ENCODE measurements at regions not wholly inside any gene's neighbourhood (a gene's known extent, or its start where the extent isn't known, plus 50 kb on each side); places are given as distances from the start of the nearest gene placed in this dataset.
"Not testable (repeated sequence)": the region's sequence is repeated elsewhere in the genome, so short reads cannot be mapped to it uniquely, and the experiment has no call there.

GRCh38 chr4:93950239-93950638, 121.7 kb downstream of the ATOH1 start:
- H3K27me3 ChIP-seq (ENCODE audit: control insufficient read depth, insufficient read depth, low read length); H3K9ac ChIP-seq (ENCODE audit: low read length); H3K27ac ChIP-seq (ENCODE audit: low read length); H3K36me3 ChIP-seq (ENCODE audit: control insufficient read depth, low read depth, low read length); H3K4me3 ChIP-seq (ENCODE audit: low read length); H3K9me3 ChIP-seq (ENCODE audit: control insufficient read depth, low read depth, low read length): not testable (repeated sequence)
- H3K4me1 ChIP-seq (ENCODE audit: control insufficient read depth, low read depth, low read length) = peaks cover 21% of the 10 kb centered on the region

- Histone ChIP-seq H3K36me3 (ENCODE audit: control insufficient read depth, low read depth, low read length) (no peaks in the 10 kb centered on the region), H3K4me1 (ENCODE audit: control insufficient read depth, low read depth, low read length) (peaks cover 14% of the 10 kb centered on the region), H3K9ac (ENCODE audit: low read length) (no peak overlapping the region), H3K27me3 (ENCODE audit: control insufficient read depth, insufficient read depth, low read length) (no peaks in the 10 kb centered on the region), H3K9me3 (ENCODE audit: control insufficient read depth, low read depth, low read length) (peaks cover 10% of the 10 kb centered on the region), H3K4me3 (ENCODE audit: low read length) (no peak overlapping the region), H3K27ac (ENCODE audit: low read length) (no peak overlapping the region)
These were observed 128.6 kb downstream of the ATOH1 start for GRCh38 chr4:93957186-93957585.

GRCh38 chr4:93960450-93960849, 131.9 kb downstream of the ATOH1 start:
- H3K27ac ChIP-seq (ENCODE audit: low read length) = no peak overlapping the region
- H3K4me3 ChIP-seq (ENCODE audit: low read length) = no peak overlapping the region
- no peaks in the 10 kb centered on the region for H3K36me3 ChIP-seq (ENCODE audit: control insufficient read depth, low read depth, low read length)
- H3K9ac ChIP-seq (ENCODE audit: low read length) = no peak overlapping the region
- peaks cover 14% of the 10 kb centered on the region for H3K4me1 ChIP-seq (ENCODE audit: control insufficient read depth, low read depth, low read length)
- no peaks in the 10 kb centered on the region for H3K27me3 ChIP-seq (ENCODE audit: control insufficient read depth, insufficient read depth, low read length)
- H3K9me3 ChIP-seq (ENCODE audit: control insufficient read depth, low read depth, low read length) = no peaks in the 10 kb centered on the region

GRCh38 chr4:93960916-93961315, 132.4 kb downstream of the ATOH1 start:
- H3K9ac ChIP-seq (ENCODE audit: low read length) = no peak overlapping the region
- no peaks in the 10 kb centered on the region for H3K9me3 ChIP-seq (ENCODE audit: control insufficient read depth, low read depth, low read length)
- H3K4me3 ChIP-seq (ENCODE audit: low read length) = no peak overlapping the region
- no peaks in the 10 kb centered on the region for H3K36me3 ChIP-seq (ENCODE audit: control insufficient read depth, low read depth, low read length)
- H3K27me3 ChIP-seq (ENCODE audit: control insufficient read depth, insufficient read depth, low read length) = no peaks in the 10 kb centered on the region
- H3K27ac ChIP-seq (ENCODE audit: low read length) = no peak overlapping the region
- peaks cover 14% of the 10 kb centered on the region for H3K4me1 ChIP-seq (ENCODE audit: control insufficient read depth, low read depth, low read length)

- no peaks in the 10 kb centered on the region for H3K36me3 ChIP-seq (ENCODE audit: control insufficient read depth, low read depth, low read length)
- H3K9ac ChIP-seq (ENCODE audit: low read length) = no peak overlapping the region
These were observed 153.0 kb downstream of the ATOH1 start for GRCh38 chr4:93981594-93981993.

GRCh38 chr4:93982255-93982654, 153.7 kb downstream of the ATOH1 start:
- Histone ChIP-seq H3K27me3 (ENCODE audit: control insufficient read depth, insufficient read depth, low read length) (no peaks in the 10 kb centered on the region), H3K36me3 (ENCODE audit: control insufficient read depth, low read depth, low read length) (no peaks in the 10 kb centered on the region), H3K4me3 (ENCODE audit: low read length) (no peak overlapping the region), H3K9ac (ENCODE audit: low read length) (no peak overlapping the region), H3K9me3 (ENCODE audit: control insufficient read depth, low read depth, low read length) (no peaks in the 10 kb centered on the region), H3K27ac (ENCODE audit: low read length) (no peak overlapping the region), H3K4me1 (ENCODE audit: control insufficient read depth, low read depth, low read length) (no peaks in the 10 kb centered on the region)

More at GRCh38 chr4:93981594-93981993, 153.0 kb downstream of the ATOH1 start:
- Histone ChIP-seq H3K4me1 (ENCODE audit: control insufficient read depth, low read depth, low read length) (no peaks in the 10 kb centered on the region), H3K27me3 (ENCODE audit: control insufficient read depth, insufficient read depth, low read length) (no peaks in the 10 kb centered on the region), H3K4me3 (ENCODE audit: low read length) (no peak overlapping the region), H3K9me3 (ENCODE audit: control insufficient read depth, low read depth, low read length) (peaks cover 4% of the 10 kb centered on the region), H3K27ac (ENCODE audit: low read length) (no peak overlapping the region)

- Histone ChIP-seq H3K4me3 (ENCODE audit: low read length) (no peak overlapping the region), H3K9me3 (ENCODE audit: control insufficient read depth, low read depth, low read length) (no peaks in the 10 kb centered on the region), H3K27me3 (ENCODE audit: control insufficient read depth, insufficient read depth, low read length) (no peaks in the 10 kb centered on the region), H3K9ac (ENCODE audit: low read length) (no peak overlapping the region), H3K27ac (ENCODE audit: low read length) (no peak overlapping the region), H3K4me1 (ENCODE audit: control insufficient read depth, low read depth, low read length) (no peaks in the 10 kb centered on the region), H3K36me3 (ENCODE audit: control insufficient read depth, low read depth, low read length) (no peaks in the 10 kb centered on the region)
These were observed 154.6 kb downstream of the ATOH1 start for GRCh38 chr4:93983140-93983539.

GRCh38 chr4:93994175-93994994, 165.8 kb downstream of the ATOH1 start:
- Histone ChIP-seq H3K27ac (ENCODE audit: low read length) (no peak overlapping the region), H3K27me3 (ENCODE audit: control insufficient read depth, insufficient read depth, low read length) (no peaks in the 10 kb centered on the region), H3K4me3 (ENCODE audit: low read length) (no peak overlapping the region)

GRCh38 chr4:93996895-93997294, 168.3 kb downstream of the ATOH1 start:
- Histone ChIP-seq H3K4me1 (ENCODE audit: control insufficient read depth, low read depth, low read length) (no peaks in the 10 kb centered on the region), H3K27ac (ENCODE audit: low read length) (no peak overlapping the region), H3K36me3 (ENCODE audit: control insufficient read depth, low read depth, low read length) (no peaks in the 10 kb centered on the region), H3K27me3 (ENCODE audit: control insufficient read depth, insufficient read depth, low read length) (no peaks in the 10 kb centered on the region), H3K9me3 (ENCODE audit: control insufficient read depth, low read depth, low read length) (no peaks in the 10 kb centered on the region), H3K4me3 (ENCODE audit: low read length) (no peak overlapping the region), H3K9ac (ENCODE audit: low read length) (no peak overlapping the region)

More at GRCh38 chr4:93994175-93994994, 165.8 kb downstream of the ATOH1 start:
- H3K36me3 ChIP-seq (ENCODE audit: control insufficient read depth, low read depth, low read length) = no peaks in the 10 kb centered on the region
- H3K4me1 ChIP-seq (ENCODE audit: control insufficient read depth, low read depth, low read length) = no peaks in the 10 kb centered on the region
- no peak overlapping the region for H3K9ac ChIP-seq (ENCODE audit: low read length)
- H3K9me3 ChIP-seq (ENCODE audit: control insufficient read depth, low read depth, low read length) = no peaks in the 10 kb centered on the region

GRCh38 chr4:94000559-94000958, 172.0 kb downstream of the ATOH1 start:
- no peak overlapping the region for H3K9ac ChIP-seq (ENCODE audit: low read length)
- H3K36me3 ChIP-seq (ENCODE audit: control insufficient read depth, low read depth, low read length) = no peaks in the 10 kb centered on the region
- no peaks in the 10 kb centered on the region for H3K4me1 ChIP-seq (ENCODE audit: control insufficient read depth, low read depth, low read length)
- H3K4me3 ChIP-seq (ENCODE audit: low read length) = no peak overlapping the region
- no peak overlapping the region for H3K27ac ChIP-seq (ENCODE audit: low read length)
- no peaks in the 10 kb centered on the region for H3K9me3 ChIP-seq (ENCODE audit: control insufficient read depth, low read depth, low read length)
- no peaks in the 10 kb centered on the region for H3K27me3 ChIP-seq (ENCODE audit: control insufficient read depth, insufficient read depth, low read length)

- Histone ChIP-seq H3K4me1 (ENCODE audit: control insufficient read depth, low read depth, low read length) (no peaks in the 10 kb centered on the region), H3K27ac (ENCODE audit: low read length) (no peak overlapping the region), H3K9me3 (ENCODE audit: control insufficient read depth, low read depth, low read length) (no peaks in the 10 kb centered on the region), H3K27me3 (ENCODE audit: control insufficient read depth, insufficient read depth, low read length) (no peaks in the 10 kb centered on the region), H3K9ac (ENCODE audit: low read length) (no peak overlapping the region), H3K4me3 (ENCODE audit: low read length) (no peak overlapping the region), H3K36me3 (ENCODE audit: control insufficient read depth, low read depth, low read length) (no peaks in the 10 kb centered on the region)
These were observed 178.4 kb downstream of the ATOH1 start for GRCh38 chr4:94006932-94007331.

GRCh38 chr4:94011190-94011589, 182.6 kb downstream of the ATOH1 start:
- H3K36me3 ChIP-seq (ENCODE audit: control insufficient read depth, low read depth, low read length) = no peaks in the 10 kb centered on the region
- no peaks in the 10 kb centered on the region for H3K27me3 ChIP-seq (ENCODE audit: control insufficient read depth, insufficient read depth, low read length)
- H3K9ac ChIP-seq (ENCODE audit: low read length) = no peak overlapping the region
- H3K27ac ChIP-seq (ENCODE audit: low read length) = no peak overlapping the region
- H3K9me3 ChIP-seq (ENCODE audit: control insufficient read depth, low read depth, low read length) = no peaks in the 10 kb centered on the region
- H3K4me1 ChIP-seq (ENCODE audit: control insufficient read depth, low read depth, low read length) = no peaks in the 10 kb centered on the region
- H3K4me3 ChIP-seq (ENCODE audit: low read length) = no peak overlapping the region

All from iPS-18a (cell line).